ENCODE measurements at regions not wholly inside any gene's neighbourhood (a gene's known extent, or its start where the extent isn't known, plus 50 kb on each side); places are given as distances from the start of the nearest gene placed in this dataset.

GRCh38 chr10:124285587-124286527 lies 132.9 kb downstream of the OAT start:
- ATAC-seq = no peak
- WGBS, 2 donors (ENCODE audit: low coverage in 1 of 2) = 50 to 58% methylated on average over 13 to 16 of the region's 21 CpGs
- no peak for TF ChIP-seq POLR2A (IDR thresholded peaks at IDR 0.05)
- no peak for TF ChIP-seq EP300 (IDR thresholded peaks at IDR 0.05)
- TF ChIP-seq POLR2AphosphoS5 (IDR thresholded peaks at IDR 0.05) = no peak
- TF ChIP-seq CTCF (IDR thresholded peaks at IDR 0.05) = no peak

GRCh38 chr10:124283949-124284250 lies 134.8 kb downstream of the OAT start:
- H3K4me3 ChIP-seq = no peak overlapping the region
- no peaks in the 10 kb centered on the region for H3K9me3 ChIP-seq
- WGBS, 2 donors (ENCODE audit: low coverage in 1 of 2) = 79 to 81% methylated on average over 6 to 7 of the region's 9 CpGs
- no peak for TF ChIP-seq POLR2AphosphoS5 (IDR thresholded peaks at IDR 0.05)
- TF ChIP-seq EP300 (IDR thresholded peaks at IDR 0.05) = no peak
- no peak for TF ChIP-seq POLR2A (IDR thresholded peaks at IDR 0.05)
- no peak for TF ChIP-seq CTCF (IDR thresholded peaks at IDR 0.05)
- H3K36me3 ChIP-seq = no peaks in the 10 kb centered on the region
- H3K27me3 ChIP-seq = no peaks in the 10 kb centered on the region
- H3K27ac ChIP-seq = no peak overlapping the region
- no peaks in the 10 kb centered on the region for H3K4me1 ChIP-seq
- no peak for ATAC-seq

More at GRCh38 chr10:124285587-124286527, 132.9 kb downstream of the OAT start:
- H3K9me3 ChIP-seq = no peaks in the 10 kb centered on the region
- no peaks in the 10 kb centered on the region for H3K4me1 ChIP-seq
- no peak overlapping the region for H3K27ac ChIP-seq
- H3K36me3 ChIP-seq = no peaks in the 10 kb centered on the region
- H3K4me3 ChIP-seq = no peak overlapping the region
- H3K27me3 ChIP-seq = no peaks in the 10 kb centered on the region

GRCh38 chr10:124283215-124283948 lies 135.3 kb downstream of the OAT start:
- TF ChIP-seq POLR2A (IDR thresholded peaks at IDR 0.05) = no peak
- TF ChIP-seq EP300 (IDR thresholded peaks at IDR 0.05) = no peak
- no peak for TF ChIP-seq CTCF (IDR thresholded peaks at IDR 0.05)
- no peak for TF ChIP-seq POLR2AphosphoS5 (IDR thresholded peaks at IDR 0.05)
- Histone ChIP-seq H3K36me3 (no peaks in the 10 kb centered on the region), H3K9me3 (peaks cover 0 to 3% (median 0%) of the 10 kb centered on the region in 3 donors), H3K4me3 (no peak overlapping the region), H3K4me1 (no peaks in the 10 kb centered on the region), H3K27ac (no peak overlapping the region), H3K27me3 (no peaks in the 10 kb centered on the region)
- ATAC-seq = no peak
- WGBS, 2 donors (ENCODE audit: low coverage in 1 of 2) = 78% methylated on average over 4 of the region's 8 CpGs; no CpG with 5 or more reads in 1 of the 2 donors

- no peak for ATAC-seq
- WGBS, 2 donors (ENCODE audit: low coverage in 1 of 2) = 83% methylated on average over 1 of the region's 11 CpGs; no CpG with 5 or more reads in 1 of the 2 donors
- Histone ChIP-seq H3K4me3 (no peak overlapping the region), H3K27ac (no peak overlapping the region), H3K9me3 (peaks cover 0 to 4% (median 0%) of the 10 kb centered on the region in 3 donors), H3K27me3 (no peaks in the 10 kb centered on the region), H3K4me1 (no peaks in the 10 kb centered on the region), H3K36me3 (no peaks in the 10 kb centered on the region)
- TF ChIP-seq POLR2A (IDR thresholded peaks at IDR 0.05) (no peak), CTCF (IDR thresholded peaks at IDR 0.05) (no peak), POLR2AphosphoS5 (IDR thresholded peaks at IDR 0.05) (no peak), EP300 (IDR thresholded peaks at IDR 0.05) (no peak)
Observed at GRCh38 chr10:124282326-124282725, 136.4 kb downstream of the OAT start.

All from gastroesophageal sphincter (tissue), 4 donors.